ENCODE measurements at regions not wholly inside any gene's neighbourhood (a gene's known extent, or its start where the extent isn't known, plus 50 kb on each side); places are given as distances from the start of the nearest gene placed in this dataset.

DNA sequence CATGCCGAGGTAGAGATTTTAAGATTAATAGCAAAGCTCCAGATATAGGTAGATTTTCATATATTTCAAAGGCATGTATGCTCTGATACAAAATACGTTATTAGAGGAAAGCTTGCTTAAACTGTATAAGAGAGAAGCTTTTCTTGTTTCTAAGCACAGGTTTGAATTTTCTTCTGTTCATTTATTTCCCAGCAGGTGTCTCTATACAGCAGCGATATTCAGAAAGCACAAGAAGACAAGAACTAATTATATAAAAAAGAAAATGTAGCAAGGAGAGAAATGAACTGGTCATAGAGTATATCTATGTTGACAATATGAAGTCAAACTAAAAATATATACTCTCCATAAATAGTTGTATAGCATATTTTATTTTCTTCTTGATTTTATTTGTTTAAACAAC is 307.4 kb upstream of the NOVA1 start:
- DNase-seq (peak in 1 of 3 donors; percentile 8), ATAC-seq (ENCODE audit: insufficient read depth, low FRiP score) (no peak)
- no peak overlapping the region for H3K9ac ChIP-seq (ENCODE audit: insufficient read depth in 1 of 2, low read length in 2 of 2)
- 77% methylated on average over 3 of the region's 3 CpGs for WGBS, 2 donors
- H3K4me1 ChIP-seq (ENCODE audit: control insufficient read depth in 5 of 5, insufficient read depth in 5 of 5, low read length in 5 of 5): no peaks in the 10 kb centered on the region
- no peaks in the 10 kb centered on the region for H3K36me3 ChIP-seq (ENCODE audit: control insufficient read depth in 4 of 4, insufficient read depth in 4 of 4, low read length in 4 of 4)
- H3K27me3 ChIP-seq (ENCODE audit: control insufficient read depth in 3 of 3, insufficient read depth in 3 of 3, low read length in 2 of 3): no peaks in the 10 kb centered on the region
- peaks cover 0 to 6% (median 0%) of the 10 kb centered on the region in 4 donors for H3K9me3 ChIP-seq (ENCODE audit: control insufficient read depth in 4 of 4, insufficient read depth in 3 of 4, low read length in 3 of 4)
- no peak for TF ChIP-seq CTCF (IDR thresholded peaks at IDR 0.05; ENCODE audit: control extremely low read depth, extremely low read depth)
- no peak overlapping the region for H3K4me3 ChIP-seq
- no peak overlapping the region for H3K27ac ChIP-seq (ENCODE audit: low read depth in 1 of 2, low read length in 1 of 2)

- H3K9me3 ChIP-seq (ENCODE audit: control insufficient read depth in 4 of 4, insufficient read depth in 3 of 4, low read length in 3 of 4): no peaks in the 10 kb centered on the region
- no peaks in the 10 kb centered on the region for H3K4me1 ChIP-seq (ENCODE audit: control insufficient read depth in 5 of 5, insufficient read depth in 5 of 5, low read length in 5 of 5)
- no peak overlapping the region for H3K27ac ChIP-seq (ENCODE audit: low read depth in 1 of 2, low read length in 1 of 2)
- no peak for DNase-seq
- H3K9ac ChIP-seq (ENCODE audit: insufficient read depth in 1 of 2, low read length in 2 of 2): no peak overlapping the region
- H3K4me3 ChIP-seq: no peak overlapping the region
- no peak for TF ChIP-seq CTCF (IDR thresholded peaks at IDR 0.05; ENCODE audit: control extremely low read depth, extremely low read depth)
- ATAC-seq (ENCODE audit: insufficient read depth, low FRiP score): no peak
- H3K27me3 ChIP-seq (ENCODE audit: control insufficient read depth in 3 of 3, insufficient read depth in 3 of 3, low read length in 2 of 3): no peaks in the 10 kb centered on the region
- no peaks in the 10 kb centered on the region for H3K36me3 ChIP-seq (ENCODE audit: control insufficient read depth in 4 of 4, insufficient read depth in 4 of 4, low read length in 4 of 4)
Measured at GRCh38 chr14:26913786-26914185, 316.0 kb upstream of the NOVA1 start.

DNA sequence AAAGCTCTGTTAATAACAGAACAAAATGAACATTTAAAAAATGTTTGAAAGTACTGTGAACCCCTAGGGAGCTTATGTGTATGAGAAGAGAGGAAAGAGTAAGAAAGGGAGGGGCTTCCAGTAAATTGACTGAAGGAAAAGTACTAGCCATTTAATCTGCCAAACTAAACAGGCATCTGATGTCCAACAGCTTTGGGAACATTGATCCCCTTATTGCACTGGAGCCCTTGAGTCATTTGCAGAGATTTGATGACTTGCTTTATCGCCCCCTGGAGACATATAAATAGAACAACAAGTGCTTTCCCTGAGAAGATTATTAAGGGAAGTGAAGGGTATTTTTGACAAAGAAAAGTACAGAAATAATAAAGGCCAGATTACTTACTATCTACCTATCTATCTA is 319.3 kb upstream of the NOVA1 start:
- DNase-seq (peak in 2 of 3 donors; percentile 10 to 35), ATAC-seq (ENCODE audit: insufficient read depth, low FRiP score) (no peak)
- H3K4me1 ChIP-seq (ENCODE audit: control insufficient read depth in 5 of 5, insufficient read depth in 5 of 5, low read length in 5 of 5): no peaks in the 10 kb centered on the region
- H3K9ac ChIP-seq (ENCODE audit: insufficient read depth in 1 of 2, low read length in 2 of 2): no peak overlapping the region
- H3K9me3 ChIP-seq (ENCODE audit: control insufficient read depth in 4 of 4, insufficient read depth in 3 of 4, low read length in 3 of 4): no peaks in the 10 kb centered on the region
- H3K27me3 ChIP-seq (ENCODE audit: control insufficient read depth in 3 of 3, insufficient read depth in 3 of 3, low read length in 2 of 3): no peaks in the 10 kb centered on the region
- WGBS, 2 donors: 12 to 18% methylated on average over 1 of the region's 1 CpG
- no peak overlapping the region for H3K4me3 ChIP-seq
- H3K36me3 ChIP-seq (ENCODE audit: control insufficient read depth in 4 of 4, insufficient read depth in 4 of 4, low read length in 4 of 4): no peaks in the 10 kb centered on the region
- no peak overlapping the region for H3K27ac ChIP-seq (ENCODE audit: low read depth in 1 of 2, low read length in 1 of 2)
- TF ChIP-seq CTCF (IDR thresholded peaks at IDR 0.05; ENCODE audit: control extremely low read depth, extremely low read depth): no peak

GRCh38 chr14:26925876-26926584 is 328.2 kb upstream of the NOVA1 start:
- Histone ChIP-seq H3K4me3 (no peak overlapping the region), H3K36me3 (ENCODE audit: control insufficient read depth in 4 of 4, insufficient read depth in 4 of 4, low read length in 4 of 4) (no peaks in the 10 kb centered on the region), H3K27ac (ENCODE audit: low read depth in 1 of 2, low read length in 1 of 2) (no peak overlapping the region), H3K27me3 (ENCODE audit: control insufficient read depth in 3 of 3, insufficient read depth in 3 of 3, low read length in 2 of 3) (no peaks in the 10 kb centered on the region), H3K4me1 (ENCODE audit: control insufficient read depth in 5 of 5, insufficient read depth in 5 of 5, low read length in 5 of 5) (no peaks in the 10 kb centered on the region), H3K9ac (ENCODE audit: insufficient read depth in 1 of 2, low read length in 2 of 2) (no peak overlapping the region), H3K9me3 (ENCODE audit: control insufficient read depth in 4 of 4, insufficient read depth in 3 of 4, low read length in 3 of 4) (no peaks in the 10 kb centered on the region)
- 61 to 76% methylated on average over 8 of the region's 8 CpGs for WGBS, 2 donors
- DNase-seq (no peak), ATAC-seq (ENCODE audit: insufficient read depth, low FRiP score) (no peak)
- no peak for TF ChIP-seq CTCF (IDR thresholded peaks at IDR 0.05; ENCODE audit: control extremely low read depth, extremely low read depth)

Measured in lung (tissue), 11 donors.